Endothelial cell of umbilical vein (primary cell): ENCODE measurements at regions not wholly inside any gene's neighbourhood (a gene's known extent, or its start where the extent isn't known, plus 50 kb on each side); places are given as distances from the start of the nearest gene placed in this dataset.

Source experiments
- BruUV-seq: library from RNA; stranded (reverse); fragments of 400-500 nt; replicated peaks from 2 replicates; lab custom pipeline; 2021; lab: Mats Ljungman, UMichigan
- CTCF ChIA-PET: fragments of 300-600, 350-600 bp; sonication (Branson Sonifier 250); formaldehyde crosslinking; loops from one replicate; lab custom pipeline; 2021; ENCODE audit warnings: antibody characterized with exemption, inconsistent platforms; lab: Charles Lee
- POLR2A ChIA-PET: fragments of 300-600, 350-600 bp; sonication (Branson Sonifier 250); formaldehyde crosslinking; loops from one replicate; lab custom pipeline; 2021; ENCODE audit warnings: antibody characterized with exemption, inconsistent platforms; lab: Charles Lee
- DNase-seq: peaks from one replicate; pipeline ENCODE4 v3.0.0-alpha.2; 2011; ENCODE audit warnings: low read depth, low spot score
- FAIRE-seq: peaks from 2 replicates; lab custom pipeline; 2011; peaks lifted over from hg19 to GRCh38; lab: Jason Lieb, UNC
- H2AFZ ChIP-seq: 2 replicates; pipeline ENCODE4 v1.6.0; 2012; ENCODE audit warnings: low read depth, low read length, control low read depth, inconsistent platforms
- H3K27ac ChIP-seq: 2 replicates; pipeline ENCODE4 v1.5.1; 2011; ENCODE audit warnings: low read depth, mild to moderate bottlenecking, control low read depth, low read length, moderate library complexity; ENCODE audit not compliant: insufficient read depth
- H3K27me3 ChIP-seq, 2 experiments: 2 replicates each; pipeline versions ENCODE4 v1.6.0 to v1.6.1; 2011; ENCODE audit warnings: low read length in 2 of 2, mixed read lengths in 1 of 2; ENCODE audit not compliant: control insufficient read depth in 2 of 2, insufficient read depth in 2 of 2
- H3K36me3 ChIP-seq, 2 experiments: 2 replicates in 1 of 2; 3 replicates in 1 of 2; pipeline ENCODE4 v1.5.1; 2011; ENCODE audit warnings: low read length in 2 of 2, mild to moderate bottlenecking in 1 of 2, moderate library complexity in 1 of 2; ENCODE audit not compliant: control insufficient read depth in 2 of 2, insufficient read depth in 2 of 2; ENCODE audit errors: extremely low read depth in 1 of 2
- H3K4me1 ChIP-seq: 3 replicates; pipeline ENCODE4 v1.5.1; 2011; ENCODE audit warnings: mild to moderate bottlenecking, low read length; ENCODE audit not compliant: control insufficient read depth, insufficient read depth; ENCODE audit errors: extremely low read depth
- H3K4me2 ChIP-seq: 2 replicates; pipeline ENCODE4 v1.6.1; 2011; ENCODE audit warnings: low read length, control low read depth, mixed read lengths; ENCODE audit not compliant: insufficient read depth
- H3K4me3 ChIP-seq, 3 experiments: fragments of 200-600 bp in 1 of 3; sonication (generic), shearing (Covaris generic) in 1 of 3; replicated peaks in 1 of 3; 2 replicates each; pipeline ENCODE4 v1.5.1; 2011 to 2016; ENCODE audit warnings: control low read depth in 3 of 3, low read length in 3 of 3, mild to moderate bottlenecking in 2 of 3, inconsistent platforms in 1 of 3, low read depth in 1 of 3, moderate library complexity in 1 of 3; ENCODE audit not compliant: insufficient read depth in 1 of 3
- H3K79me2 ChIP-seq: 2 replicates; pipeline ENCODE4 v1.6.0; 2012; ENCODE audit warnings: low read length, inconsistent platforms; ENCODE audit not compliant: control insufficient read depth, insufficient read depth
- H3K9ac ChIP-seq: replicated peaks from 2 replicates; pipeline ENCODE3; 2011; ENCODE audit warnings: low read length, control low read depth; ENCODE audit not compliant: insufficient read depth; ENCODE audit errors: extremely low read depth
- H3K9me1 ChIP-seq: replicated peaks from 3 replicates; pipeline ENCODE4 v1.6.0; 2011; ENCODE audit warnings: mild to moderate bottlenecking, low read length; ENCODE audit not compliant: control insufficient read depth, insufficient read depth; ENCODE audit errors: extremely low read depth
- H3K9me3 ChIP-seq: replicated peaks from 2 replicates; pipeline ENCODE4 v1.5.1; 2012; ENCODE audit warnings: low read length, inconsistent platforms; ENCODE audit not compliant: control insufficient read depth, insufficient read depth
- H4K20me1 ChIP-seq: replicated peaks from 2 replicates; pipeline ENCODE3; 2011; ENCODE audit warnings: mild to moderate bottlenecking, low read length; ENCODE audit not compliant: control insufficient read depth, insufficient read depth; ENCODE audit errors: extremely low read depth
- EZH2 ChIP-seq: IDR thresholded peaks from 2 replicates; pipeline ENCODE4 v1.6.1; 2012; ENCODE audit warnings: borderline replicate concordance, low read depth, mild to moderate bottlenecking, moderate library complexity, low read length, inconsistent platforms; ENCODE audit not compliant: severe bottlenecking
- FOS ChIP-seq: IDR thresholded peaks from 2 replicates; pipeline ENCODE4 v1.6.1; 2011; ENCODE audit warnings: mild to moderate bottlenecking, low read length, moderate library complexity, borderline replicate concordance; ENCODE audit not compliant: insufficient read depth
- GATA2 ChIP-seq: IDR thresholded peaks from 2 replicates; pipeline ENCODE4 v1.7.0; 2011; ENCODE audit warnings: low read depth, mild to moderate bottlenecking, moderate library complexity, mixed read lengths, low read length; ENCODE audit not compliant: insufficient read length, insufficient read depth
- JUN ChIP-seq: IDR thresholded peaks from 2 replicates; pipeline ENCODE4 v1.6.1; 2011; ENCODE audit warnings: borderline replicate concordance, low read depth; ENCODE audit not compliant: insufficient read length, insufficient read depth
- MYC ChIP-seq: IDR thresholded peaks from one replicate; pipeline ENCODE4 v1.6.1; 2011; ENCODE audit warnings: mild to moderate bottlenecking, low read depth, low read length
- POLR2A ChIP-seq: IDR thresholded peaks from 2 replicates; pipeline ENCODE4 v1.6.1; 2012; ENCODE audit warnings: low read depth, mild to moderate bottlenecking, control low read depth, low read length
- POLR2AphosphoS5 ChIP-seq: IDR thresholded peaks from 2 replicates; pipeline ENCODE4 v1.6.1; 2012; ENCODE audit warnings: low read depth, mild to moderate bottlenecking, control low read depth, low read length, moderate library complexity; ENCODE audit not compliant: insufficient read depth
- dilution Hi-C: fragments of 300-500 bp; cut with MboI; formaldehyde crosslinking; loops from one replicate; pipeline ENCODE4 v1.15.0; 2019; ENCODE audit warnings: low sequenced_read_pairs; ENCODE audit not compliant: extremely low pct_ligation_motif_present
- intact Hi-C: fragments of 100-400 bp; cut with micrococcal nuclease; formaldehyde crosslinking; loops from one replicate; pipeline ENCODE4 v1.10.0; 2022
- TF ChIP-seq, protein P1 (sequence below): IDR thresholded peaks from 2 replicates; pipeline ENCODE4 v1.6.1; 2011; ENCODE audit not compliant: insufficient read depth, insufficient read length
- TF ChIP-seq, protein P2 (sequence below), 2 donors: IDR thresholded peaks; 1 replicate in 1 of 2; 2 replicates in 1 of 2; pipeline ENCODE4 v1.5.1; 2011; ENCODE audit warnings: low read length in 2 of 2, mild to moderate bottlenecking in 2 of 2, moderate library complexity in 2 of 2, control low read depth in 1 of 2, inconsistent platforms in 1 of 2, low read depth in 1 of 2; ENCODE audit not compliant: insufficient read depth in 1 of 2; ENCODE audit errors: extremely low read depth in 1 of 2

DNA sequence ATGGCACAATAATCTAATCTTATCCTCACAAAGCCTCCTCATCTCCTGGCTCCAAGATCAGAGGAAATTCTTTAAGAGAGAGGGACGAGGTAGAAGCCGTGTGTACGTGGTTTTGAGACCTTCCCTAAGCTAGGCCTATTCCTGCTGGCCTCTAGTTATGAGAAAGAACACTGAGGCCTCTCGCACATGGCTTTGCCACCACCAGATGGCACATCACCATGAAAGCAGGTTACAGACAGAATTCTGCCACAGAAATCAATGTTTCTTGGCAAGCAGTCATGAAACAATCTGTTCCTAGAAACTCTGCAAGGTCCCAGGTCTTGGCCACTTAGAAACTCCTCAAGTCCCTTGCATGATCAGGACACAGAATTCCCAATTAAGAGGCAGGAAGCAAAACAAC, 268.2 kb upstream of the TAS2R1 start:
- Histone ChIP-seq H3K9me3 (no peaks in the 10 kb centered on the region), H4K20me1 (no peaks in the 10 kb centered on the region), H3K79me2 (no peaks in the 10 kb centered on the region), H3K36me3 (no peaks in the 10 kb centered on the region), H3K4me2 (no peak overlapping the region), H3K27me3 (no peaks in the 10 kb centered on the region), H3K4me3 (no peak overlapping the region), H3K4me1 (no peaks in the 10 kb centered on the region), H3K9me1 (no peaks in the 10 kb centered on the region), H3K9ac (no peak overlapping the region), H2AFZ (no peak overlapping the region), H3K27ac (no peak overlapping the region)
- DNase-seq (no peak), FAIRE-seq (no peak)
- dilution Hi-C loops: no loop called here
- ChIA-PET CTCF (interaction anchor here (0.9 kb wide), 1 partner anchor 13 kb away, joined by 3 read pairs; no protein-coding TSS in a partner anchor), POLR2A (no interaction called here)
- no TSS peak for BruUV-seq
- no peak for TF ChIP-seq EZH2
- TF ChIP-seq POLR2A: no peak
- no peak for TF ChIP-seq JUN
- no peak for TF ChIP-seq MYC
- TF ChIP-seq GATA2: no peak
- TF ChIP-seq, protein P1, sequence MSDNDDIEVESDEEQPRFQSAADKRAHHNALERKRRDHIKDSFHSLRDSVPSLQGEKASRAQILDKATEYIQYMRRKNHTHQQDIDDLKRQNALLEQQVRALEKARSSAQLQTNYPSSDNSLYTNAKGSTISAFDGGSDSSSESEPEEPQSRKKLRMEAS: no peak
- intact Hi-C loops: no loop called here

DNA sequence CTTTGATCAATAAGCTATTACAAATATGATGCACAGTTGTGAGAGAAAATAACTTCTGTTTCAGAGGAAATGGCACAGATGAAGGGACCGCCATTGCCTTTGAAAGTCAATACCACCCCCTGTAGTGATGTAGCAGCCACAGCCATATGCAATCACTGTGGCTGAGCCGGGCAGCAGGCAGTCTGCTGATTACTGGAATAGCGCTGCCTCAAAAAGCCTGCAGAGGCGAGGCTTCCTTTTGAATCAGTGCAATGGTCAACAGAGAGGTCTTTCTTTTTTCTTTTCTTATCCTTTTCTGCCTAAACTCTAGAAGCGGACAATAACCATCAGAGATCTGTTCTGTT, 265.1 kb upstream of the TAS2R1 start:
- Histone ChIP-seq H2AFZ (no peak overlapping the region), H3K9ac (no peak overlapping the region), H3K9me3 (no peaks in the 10 kb centered on the region), H3K4me3 (no peak overlapping the region), H3K27me3 (no peaks in the 10 kb centered on the region), H3K79me2 (no peaks in the 10 kb centered on the region), H3K36me3 (no peaks in the 10 kb centered on the region), H3K4me2 (no peak overlapping the region), H3K9me1 (no peaks in the 10 kb centered on the region), H3K4me1 (no peaks in the 10 kb centered on the region), H3K27ac (no peak overlapping the region), H4K20me1 (no peaks in the 10 kb centered on the region)
- dilution Hi-C loops: no loop called here
- intact Hi-C loops: no loop called here
- POLR2A ChIA-PET: no interaction called here
- FAIRE-seq: no peak
- CTCF ChIA-PET: no interaction called here
- no peak for TF ChIP-seq FOS
- no peak for TF ChIP-seq EZH2
- TF ChIP-seq POLR2A: no peak
- no peak for TF ChIP-seq POLR2AphosphoS5
- no peak for TF ChIP-seq MYC
- TF ChIP-seq, protein P1: no peak
- no peak for TF ChIP-seq GATA2
- TF ChIP-seq, protein P2, sequence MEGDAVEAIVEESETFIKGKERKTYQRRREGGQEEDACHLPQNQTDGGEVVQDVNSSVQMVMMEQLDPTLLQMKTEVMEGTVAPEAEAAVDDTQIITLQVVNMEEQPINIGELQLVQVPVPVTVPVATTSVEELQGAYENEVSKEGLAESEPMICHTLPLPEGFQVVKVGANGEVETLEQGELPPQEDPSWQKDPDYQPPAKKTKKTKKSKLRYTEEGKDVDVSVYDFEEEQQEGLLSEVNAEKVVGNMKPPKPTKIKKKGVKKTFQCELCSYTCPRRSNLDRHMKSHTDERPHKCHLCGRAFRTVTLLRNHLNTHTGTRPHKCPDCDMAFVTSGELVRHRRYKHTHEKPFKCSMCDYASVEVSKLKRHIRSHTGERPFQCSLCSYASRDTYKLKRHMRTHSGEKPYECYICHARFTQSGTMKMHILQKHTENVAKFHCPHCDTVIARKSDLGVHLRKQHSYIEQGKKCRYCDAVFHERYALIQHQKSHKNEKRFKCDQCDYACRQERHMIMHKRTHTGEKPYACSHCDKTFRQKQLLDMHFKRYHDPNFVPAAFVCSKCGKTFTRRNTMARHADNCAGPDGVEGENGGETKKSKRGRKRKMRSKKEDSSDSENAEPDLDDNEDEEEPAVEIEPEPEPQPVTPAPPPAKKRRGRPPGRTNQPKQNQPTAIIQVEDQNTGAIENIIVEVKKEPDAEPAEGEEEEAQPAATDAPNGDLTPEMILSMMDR (IDR thresholded peaks at IDR 0.05; ENCODE audit: extremely low read depth in 1 of 2, insufficient read depth in 1 of 2, low read depth in 1 of 2, low read length in 2 of 2): no peak
- no peak for TF ChIP-seq JUN
- no TSS peak for BruUV-seq
- no peak for DNase-seq
